ENCODE measurements at regions not wholly inside any gene's neighbourhood (a gene's known extent, or its start where the extent isn't known, plus 50 kb on each side); places are given as distances from the start of the nearest gene placed in this dataset.

DNA sequence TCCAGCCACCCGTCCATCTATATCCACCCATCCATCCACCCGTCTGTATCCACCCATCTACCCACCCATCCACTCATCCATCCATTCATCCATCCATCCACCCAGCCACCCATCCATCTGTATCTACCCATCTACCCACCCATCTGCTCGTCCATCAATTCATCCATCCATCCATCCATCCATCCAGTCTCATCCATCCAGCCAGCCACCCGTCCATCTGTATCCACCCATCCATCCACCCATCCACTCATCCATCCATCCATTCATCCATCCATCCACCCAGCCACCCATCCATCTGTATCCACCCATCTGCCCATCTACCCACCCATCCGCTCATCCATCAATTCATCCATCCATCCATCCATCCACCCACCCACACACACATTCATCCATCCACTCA lies 73.2 kb downstream of the UNCX start:
- Histone ChIP-seq H3K4me1 (ENCODE audit: insufficient read depth, low read length) (no peaks in the 10 kb centered on the region), H3K4me3 (ENCODE audit: low read length) (no peak overlapping the region), H3K9me3 (ENCODE audit: low read length) (no peaks in the 10 kb centered on the region), H2AFZ (ENCODE audit: low read depth, low read length) (no peak overlapping the region), H3K36me3 (ENCODE audit: insufficient read depth, low read length) (no peaks in the 10 kb centered on the region), H3K27me3 (ENCODE audit: insufficient read depth, low read length) (no peaks in the 10 kb centered on the region)

DNA sequence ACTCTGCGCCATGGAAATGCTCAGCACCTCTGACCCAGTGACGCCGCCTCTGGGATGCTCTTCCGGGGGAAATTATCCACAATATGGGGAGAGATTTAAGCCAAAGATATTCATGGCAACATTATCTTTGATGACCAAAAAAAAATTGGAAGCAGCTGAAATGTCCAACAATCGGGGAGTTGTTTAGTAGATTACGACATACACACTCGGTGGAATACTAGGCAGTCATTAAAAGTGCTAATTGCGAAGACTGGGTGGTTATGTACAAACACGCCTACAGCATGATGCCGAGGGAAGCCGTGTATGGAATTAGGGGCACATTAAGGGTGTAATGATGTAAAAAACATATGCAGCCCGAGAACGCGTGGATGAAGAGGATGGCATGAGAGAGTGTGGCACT lies 75.2 kb downstream of the UNCX start:
- H3K36me3 ChIP-seq (ENCODE audit: insufficient read depth, low read length) = no peaks in the 10 kb centered on the region
- no peak overlapping the region for H2AFZ ChIP-seq (ENCODE audit: low read depth, low read length)
- no peaks in the 10 kb centered on the region for H3K9me3 ChIP-seq (ENCODE audit: low read length)
- H3K4me1 ChIP-seq (ENCODE audit: insufficient read depth, low read length) = no peaks in the 10 kb centered on the region
- peaks cover 3% of the 10 kb centered on the region for H3K27me3 ChIP-seq (ENCODE audit: insufficient read depth, low read length)
- H3K4me3 ChIP-seq (ENCODE audit: low read length) = no peak overlapping the region

DNA sequence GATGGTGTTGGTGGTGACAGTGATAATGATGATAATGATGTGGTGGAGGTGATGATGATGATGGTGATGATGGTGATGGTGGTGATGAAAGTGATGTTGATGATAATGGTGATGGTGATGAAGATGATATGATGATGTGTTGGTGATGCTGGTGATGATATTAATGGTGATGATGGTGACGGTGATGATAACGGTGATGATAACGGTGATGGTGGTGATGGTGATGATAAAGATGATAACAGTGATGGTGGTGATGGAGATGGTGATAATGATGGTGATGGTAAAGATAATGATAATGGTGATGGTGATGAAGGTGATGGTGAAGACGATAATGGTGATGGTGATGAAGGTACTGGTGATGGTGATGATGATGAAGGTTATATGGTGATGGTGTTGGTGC lies 76.6 kb downstream of the UNCX start:
- Histone ChIP-seq H3K4me1 (ENCODE audit: insufficient read depth, low read length) (no peaks in the 10 kb centered on the region), H3K9me3 (ENCODE audit: low read length) (no peaks in the 10 kb centered on the region), H3K36me3 (ENCODE audit: insufficient read depth, low read length) (no peaks in the 10 kb centered on the region), H3K4me3 (ENCODE audit: low read length) (no peak overlapping the region), H2AFZ (ENCODE audit: low read depth, low read length) (no peak overlapping the region), H3K27me3 (ENCODE audit: insufficient read depth, low read length) (peaks cover 3% of the 10 kb centered on the region)

DNA sequence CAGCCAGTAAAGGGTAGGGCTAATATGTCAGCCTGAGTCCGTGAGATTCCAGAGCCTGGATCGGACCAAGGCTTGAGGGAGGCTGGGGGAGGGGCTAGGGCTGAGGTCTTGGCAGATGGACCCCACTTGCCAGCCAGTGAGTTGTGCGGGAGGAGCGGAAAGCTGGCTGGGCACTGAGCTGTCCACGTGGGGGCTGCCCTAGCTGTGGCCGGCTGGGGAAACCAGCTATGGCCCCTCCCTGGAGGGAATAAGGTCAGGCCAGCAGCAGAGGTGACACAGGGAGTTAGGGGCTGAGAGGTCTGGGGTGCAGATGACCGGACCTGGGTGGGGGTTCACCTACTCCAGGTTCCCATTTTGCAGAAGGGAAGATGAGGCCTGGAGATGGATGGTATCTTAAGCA lies 77.3 kb downstream of the UNCX start:
- H3K4me3 ChIP-seq (ENCODE audit: low read length) = no peak overlapping the region
- no peaks in the 10 kb centered on the region for H3K36me3 ChIP-seq (ENCODE audit: insufficient read depth, low read length)
- H2AFZ ChIP-seq (ENCODE audit: low read depth, low read length) = no peak overlapping the region
- H3K27me3 ChIP-seq (ENCODE audit: insufficient read depth, low read length) = peaks cover 3% of the 10 kb centered on the region
- no peaks in the 10 kb centered on the region for H3K9me3 ChIP-seq (ENCODE audit: low read length)
- H3K4me1 ChIP-seq (ENCODE audit: insufficient read depth, low read length) = no peaks in the 10 kb centered on the region

DNA sequence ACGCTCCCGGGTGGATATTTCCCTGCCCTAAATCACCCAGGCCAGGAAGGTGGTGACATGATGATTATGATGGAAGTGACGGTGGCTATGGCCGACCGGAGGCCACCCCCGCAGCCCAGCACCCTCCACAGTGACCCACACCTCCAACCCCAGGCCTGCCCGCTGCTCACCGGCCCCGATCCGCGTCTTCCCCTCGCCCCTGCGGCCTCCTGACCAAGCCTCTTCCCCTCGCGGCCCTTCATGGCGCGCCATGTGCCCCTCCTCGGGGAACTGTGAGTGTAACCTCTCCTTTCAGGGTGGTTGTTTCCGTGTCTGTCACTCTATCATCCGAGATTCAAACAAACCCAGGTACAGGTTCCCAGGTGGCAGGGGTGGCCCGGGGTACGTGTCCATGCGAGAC lies 78.3 kb downstream of the UNCX start:
- Histone ChIP-seq H2AFZ (ENCODE audit: low read depth, low read length) (no peak overlapping the region), H3K27me3 (ENCODE audit: insufficient read depth, low read length) (peaks cover 3% of the 10 kb centered on the region), H3K4me1 (ENCODE audit: insufficient read depth, low read length) (no peaks in the 10 kb centered on the region)

DNA sequence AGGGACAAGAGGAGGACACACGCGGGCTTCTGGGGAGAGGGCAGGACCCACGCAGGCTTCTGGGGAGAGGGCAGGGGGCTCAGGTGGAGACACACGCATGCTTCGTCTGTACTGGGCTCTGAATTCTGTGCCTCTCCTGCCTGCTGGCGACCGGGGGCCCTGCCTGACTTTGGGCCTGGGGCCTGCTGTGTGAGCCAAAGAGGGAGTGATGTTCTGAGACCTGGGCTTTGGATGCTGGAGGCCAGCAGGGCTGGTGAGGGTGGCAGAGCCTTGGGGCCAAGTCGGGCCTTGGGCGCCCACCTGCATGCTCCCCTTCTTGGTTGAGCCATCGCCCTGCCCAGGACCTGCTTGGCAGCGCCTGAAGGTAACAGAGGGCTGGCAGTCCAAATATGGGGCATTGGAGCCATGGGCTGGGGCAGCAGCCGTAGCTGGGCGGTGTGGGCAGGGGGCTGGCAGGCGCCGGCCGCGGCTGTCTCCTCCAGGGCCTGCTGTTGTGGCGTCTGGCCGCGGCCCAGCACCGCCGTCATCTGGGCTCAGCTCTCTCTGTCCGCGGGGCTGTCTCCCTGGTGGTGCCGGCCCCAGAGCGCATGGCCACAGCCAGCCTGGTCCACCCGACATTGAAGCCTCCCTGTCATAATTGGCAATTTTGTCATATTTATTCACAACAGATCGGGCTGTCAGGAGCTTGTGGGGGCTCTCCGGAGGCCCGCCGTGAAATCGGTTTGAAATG lies 78.9 kb downstream of the UNCX start:
- H3K9me3 ChIP-seq (ENCODE audit: low read length) = no peaks in the 10 kb centered on the region
- H2AFZ ChIP-seq (ENCODE audit: low read depth, low read length) = no peak overlapping the region
- H3K36me3 ChIP-seq (ENCODE audit: insufficient read depth, low read length) = no peaks in the 10 kb centered on the region
- H3K4me1 ChIP-seq (ENCODE audit: insufficient read depth, low read length) = no peaks in the 10 kb centered on the region
- peaks cover 3% of the 10 kb centered on the region for H3K27me3 ChIP-seq (ENCODE audit: insufficient read depth, low read length)
- H3K4me3 ChIP-seq (ENCODE audit: low read length) = no peak overlapping the region

More for the DNA sequence above, 78.3 kb downstream of the UNCX start:
- H3K36me3 ChIP-seq (ENCODE audit: insufficient read depth, low read length) = no peaks in the 10 kb centered on the region
- H3K4me3 ChIP-seq (ENCODE audit: low read length) = no peak overlapping the region
- H3K9me3 ChIP-seq (ENCODE audit: low read length) = no peaks in the 10 kb centered on the region

DNA sequence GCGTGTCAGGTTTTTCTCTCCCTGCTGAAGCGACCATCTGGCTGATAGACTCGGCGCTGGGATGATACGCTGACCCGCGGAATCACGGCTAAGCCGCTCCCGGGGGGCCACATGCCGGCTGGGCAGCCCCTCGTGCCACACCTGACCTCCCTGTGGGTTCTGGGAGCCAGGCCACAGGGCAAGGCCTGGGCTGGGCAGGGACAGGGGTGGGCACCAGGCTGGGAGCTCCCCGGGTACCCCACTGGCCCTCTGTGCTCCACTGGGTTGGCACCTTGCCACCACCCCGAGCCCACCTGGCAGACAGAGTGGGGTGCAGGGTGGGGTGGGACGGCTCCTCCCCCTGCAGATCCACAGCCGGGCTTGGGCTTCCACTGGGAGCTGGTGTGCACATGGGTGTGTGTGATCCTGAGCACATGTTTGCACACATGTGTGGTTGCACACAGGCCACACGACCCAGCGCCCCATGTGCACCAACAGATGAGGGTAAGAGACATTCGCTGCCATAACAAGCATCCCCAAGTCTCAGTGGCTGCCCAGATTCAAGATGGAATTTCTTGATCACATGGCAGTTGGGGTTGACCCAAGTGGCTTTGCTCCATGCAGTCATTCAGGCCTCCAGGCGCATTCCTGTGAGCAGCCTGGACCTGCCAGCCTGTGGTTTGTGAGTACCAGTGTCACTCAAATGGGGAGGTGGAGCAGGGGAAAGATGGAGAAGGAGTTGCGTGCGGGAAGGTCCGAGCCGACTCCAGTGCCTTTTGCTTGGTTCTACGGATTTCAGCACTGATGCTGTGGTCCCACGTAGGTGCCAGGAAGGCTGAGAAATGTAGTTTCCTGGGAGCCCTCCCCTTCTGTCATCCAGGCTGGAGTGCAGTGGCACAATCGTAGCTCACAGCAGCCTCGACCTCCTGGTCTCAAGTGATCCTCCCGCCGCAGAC lies 79.7 kb downstream of the UNCX start:
- Histone ChIP-seq H3K27me3 (ENCODE audit: insufficient read depth, low read length) (peaks cover 3% of the 10 kb centered on the region), H3K4me3 (ENCODE audit: low read length) (no peak overlapping the region), H3K9me3 (ENCODE audit: low read length) (no peaks in the 10 kb centered on the region), H3K36me3 (ENCODE audit: insufficient read depth, low read length) (no peaks in the 10 kb centered on the region), H2AFZ (ENCODE audit: low read depth, low read length) (no peak overlapping the region), H3K4me1 (ENCODE audit: insufficient read depth, low read length) (no peaks in the 10 kb centered on the region)

DNA sequence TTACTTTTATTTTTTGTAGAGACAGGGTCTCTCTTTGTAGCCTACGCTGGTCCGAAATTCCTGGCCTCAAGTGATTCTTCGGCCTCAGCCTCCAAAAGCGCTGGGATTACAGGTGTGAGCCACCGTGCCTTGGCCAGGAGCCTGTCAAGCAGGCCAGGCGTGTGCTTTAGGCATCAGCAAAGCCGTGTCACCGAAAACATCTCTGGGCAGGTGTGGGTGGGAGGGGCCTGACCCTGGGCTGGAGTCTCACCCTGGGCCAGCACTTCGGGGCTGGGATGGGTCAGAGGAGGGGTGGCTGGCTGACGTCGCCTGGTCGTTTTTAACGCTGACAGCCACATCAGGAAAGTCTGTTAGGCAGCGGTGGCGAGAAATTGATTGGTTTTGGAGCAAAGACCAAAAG lies 80.9 kb downstream of the UNCX start:
- Histone ChIP-seq H3K36me3 (ENCODE audit: insufficient read depth, low read length) (no peaks in the 10 kb centered on the region), H3K27me3 (ENCODE audit: insufficient read depth, low read length) (peaks cover 3% of the 10 kb centered on the region), H3K4me1 (ENCODE audit: insufficient read depth, low read length) (no peaks in the 10 kb centered on the region), H2AFZ (ENCODE audit: low read depth, low read length) (no peak overlapping the region), H3K4me3 (ENCODE audit: low read length) (no peak overlapping the region), H3K9me3 (ENCODE audit: low read length) (no peaks in the 10 kb centered on the region)

DNA sequence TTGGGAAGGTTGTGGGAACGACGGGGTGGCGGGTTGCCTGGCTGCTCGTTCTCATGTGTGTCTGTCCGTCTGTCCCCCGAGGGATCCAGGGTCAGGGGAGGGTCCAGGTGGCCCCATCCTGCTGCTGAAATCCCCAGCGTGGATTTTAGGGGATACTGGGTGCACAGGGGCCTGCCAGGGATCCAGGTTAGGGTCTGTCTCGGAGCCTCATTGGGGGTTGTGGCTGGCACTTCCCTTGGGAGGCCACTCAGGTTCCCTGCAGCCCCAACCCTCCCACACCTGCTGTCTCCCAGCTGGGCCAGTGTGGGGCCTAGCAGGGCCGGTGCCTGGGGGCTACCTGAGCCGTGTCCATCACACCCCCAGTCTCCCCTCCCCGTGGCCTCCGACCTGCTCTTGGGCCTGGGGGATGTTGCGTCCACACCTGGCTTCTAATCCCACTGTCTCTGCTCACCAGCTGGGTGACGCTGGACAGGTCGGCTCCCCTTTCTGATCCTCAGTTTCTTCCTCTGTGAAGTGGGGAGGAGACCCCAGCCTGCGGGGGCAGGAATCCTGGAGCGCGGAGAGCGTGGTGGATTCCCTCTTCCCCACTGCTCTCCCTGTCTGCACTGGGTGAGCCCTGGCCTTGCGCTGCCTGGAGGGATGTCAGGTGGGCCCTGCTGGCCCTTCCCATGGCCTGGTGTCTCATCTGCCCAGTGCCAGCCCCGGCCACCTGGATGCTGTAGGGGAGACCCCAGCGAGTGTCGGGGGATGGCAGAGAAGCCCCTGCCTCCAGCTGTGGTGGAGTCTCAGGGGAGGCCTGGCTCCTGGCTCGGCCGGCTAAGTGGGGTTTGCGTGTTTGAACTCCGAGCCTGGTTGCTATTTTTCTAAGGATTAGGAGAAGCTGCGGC lies 81.6 kb downstream of the UNCX start:
- Histone ChIP-seq H2AFZ (ENCODE audit: low read depth, low read length) (no peak overlapping the region), H3K4me1 (ENCODE audit: insufficient read depth, low read length) (no peaks in the 10 kb centered on the region), H3K36me3 (ENCODE audit: insufficient read depth, low read length) (no peaks in the 10 kb centered on the region), H3K4me3 (ENCODE audit: low read length) (no peak overlapping the region), H3K9me3 (ENCODE audit: low read length) (no peaks in the 10 kb centered on the region), H3K27me3 (ENCODE audit: insufficient read depth, low read length) (peaks cover 3% of the 10 kb centered on the region)

DNA sequence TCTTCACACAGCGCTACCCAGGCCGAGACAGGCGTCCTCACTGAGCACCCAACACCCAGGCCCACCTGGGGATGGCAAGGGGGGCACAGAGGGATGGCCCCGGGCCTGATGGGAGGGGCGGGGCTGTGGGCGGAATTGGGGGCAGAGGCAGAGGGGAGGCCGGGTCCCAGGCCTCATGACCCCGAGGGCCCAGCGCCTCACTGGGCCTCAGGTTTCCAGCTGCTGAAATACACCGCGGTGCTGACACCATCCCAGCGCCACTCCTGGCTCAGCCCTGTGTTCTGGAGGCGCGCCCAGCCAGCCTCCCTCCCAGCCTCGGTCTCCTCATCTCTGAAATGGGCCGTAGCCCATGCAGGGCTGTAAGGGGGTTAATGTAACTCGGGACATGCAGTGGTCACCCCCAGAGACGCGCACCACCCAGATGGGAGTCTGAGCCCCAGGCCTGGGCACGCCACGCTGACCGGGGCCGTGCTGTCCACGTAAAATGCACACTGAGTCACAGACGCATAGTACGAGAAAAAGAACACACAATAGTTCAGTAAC lies 82.3 kb downstream of the UNCX start:
- no peak overlapping the region for H3K4me3 ChIP-seq (ENCODE audit: low read length)
- H2AFZ ChIP-seq (ENCODE audit: low read depth, low read length) = no peak overlapping the region
- no peaks in the 10 kb centered on the region for H3K4me1 ChIP-seq (ENCODE audit: insufficient read depth, low read length)
- H3K27me3 ChIP-seq (ENCODE audit: insufficient read depth, low read length) = peaks cover 3% of the 10 kb centered on the region
- H3K36me3 ChIP-seq (ENCODE audit: insufficient read depth, low read length) = no peaks in the 10 kb centered on the region
- H3K9me3 ChIP-seq (ENCODE audit: low read length) = no peaks in the 10 kb centered on the region

DNA sequence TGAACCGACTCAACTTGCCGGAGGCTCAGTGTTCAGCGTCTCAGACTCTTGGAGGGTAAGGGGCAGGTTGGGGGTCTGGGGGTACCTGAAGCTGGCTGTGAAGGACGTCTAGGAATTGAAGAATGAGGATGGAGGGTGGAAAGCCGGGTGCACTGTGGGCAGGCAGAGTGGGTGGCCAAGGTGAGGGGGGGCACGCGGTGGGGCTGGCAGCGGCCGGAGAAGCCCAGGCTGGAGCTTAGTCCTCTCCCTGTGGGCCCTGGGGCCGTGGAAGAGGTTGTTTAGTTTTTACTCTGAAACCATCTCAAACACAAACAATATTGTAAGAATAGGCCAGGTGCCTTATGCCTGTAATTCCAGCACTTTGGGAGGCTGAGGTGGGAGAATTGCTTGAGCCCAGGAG lies 83.4 kb downstream of the UNCX start:
- Histone ChIP-seq H2AFZ (ENCODE audit: low read depth, low read length) (no peak overlapping the region), H3K4me3 (ENCODE audit: low read length) (no peak overlapping the region), H3K9me3 (ENCODE audit: low read length) (no peaks in the 10 kb centered on the region), H3K27me3 (ENCODE audit: insufficient read depth, low read length) (peaks cover 3% of the 10 kb centered on the region), H3K4me1 (ENCODE audit: insufficient read depth, low read length) (peaks cover 2% of the 10 kb centered on the region), H3K36me3 (ENCODE audit: insufficient read depth, low read length) (no peaks in the 10 kb centered on the region)

DNA sequence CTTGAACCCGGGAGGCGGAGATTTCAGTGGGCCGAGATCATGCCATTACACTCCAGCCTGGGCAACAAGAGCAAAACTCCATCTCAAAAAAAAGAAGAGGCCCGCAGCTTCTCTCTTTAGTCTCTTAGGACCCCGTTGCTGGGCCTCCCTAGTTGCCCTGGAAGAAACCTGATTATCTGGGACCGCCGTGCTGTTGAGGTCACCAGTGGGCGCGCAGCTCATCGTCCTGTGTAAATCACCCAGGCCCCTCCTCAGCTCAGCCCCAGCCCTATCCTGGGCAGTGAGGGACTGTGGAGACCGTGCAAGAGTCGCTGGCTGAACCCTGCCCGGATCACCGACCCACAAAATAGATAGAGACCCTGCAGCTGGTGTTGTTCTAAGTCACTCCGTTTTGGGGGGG lies 85.0 kb downstream of the UNCX start:
- Histone ChIP-seq H3K9me3 (ENCODE audit: low read length) (no peaks in the 10 kb centered on the region), H3K27me3 (ENCODE audit: insufficient read depth, low read length) (peaks cover 2% of the 10 kb centered on the region), H3K4me3 (ENCODE audit: low read length) (no peak overlapping the region), H3K4me1 (ENCODE audit: insufficient read depth, low read length) (peaks cover 2% of the 10 kb centered on the region), H2AFZ (ENCODE audit: low read depth, low read length) (no peak overlapping the region), H3K36me3 (ENCODE audit: insufficient read depth, low read length) (no peaks in the 10 kb centered on the region)
